ENCODE measurements at regions not wholly inside any gene's neighbourhood (a gene's known extent, or its start where the extent isn't known, plus 50 kb on each side); places are given as distances from the start of the nearest gene placed in this dataset.

- intact Hi-C loops (cut with DNase I; ENCODE audit: low total_unique reads) (no loop called here), in situ Hi-C loops (cut with MboI; ENCODE audit: low sequenced_read_pairs in 4 of 4) (no loop called here)
- Histone ChIP-seq H3K4me1 (no peaks in the 10 kb centered on the region), H3K4me3 (no peak overlapping the region), H3K9me3 (no peaks in the 10 kb centered on the region), H3K27ac (no peak overlapping the region), H3K36me3 (no peaks in the 10 kb centered on the region), H3K27me3 (no peaks in the 10 kb centered on the region)
- DNase-seq = no peak
- TF ChIP-seq CTCF (IDR thresholded peaks at IDR 0.05 in 4 of 5, conservative IDR thresholded peaks at IDR 0.05 in 1 of 5) = no peak
- no peak for TF ChIP-seq POLR2A (IDR thresholded peaks at IDR 0.05)
- no peak for ATAC-seq
Measured at GRCh38 chr4:53818104-53818503, 226.8 kb upstream of the LNX1 start.

- Histone ChIP-seq H3K4me1 (no peaks in the 10 kb centered on the region), H3K27me3 (no peaks in the 10 kb centered on the region), H3K36me3 (no peaks in the 10 kb centered on the region), H3K4me3 (no peak overlapping the region), H3K27ac (no peak overlapping the region), H3K9me3 (no peaks in the 10 kb centered on the region)
- in situ Hi-C loops (cut with MboI; ENCODE audit: low sequenced_read_pairs in 4 of 4) (no loop called here), intact Hi-C loops (cut with DNase I; ENCODE audit: low total_unique reads) (no loop called here)
- ATAC-seq (no peak), DNase-seq (no peak)
- TF ChIP-seq CTCF (IDR thresholded peaks at IDR 0.05 in 4 of 5, conservative IDR thresholded peaks at IDR 0.05 in 1 of 5) (no peak), POLR2A (IDR thresholded peaks at IDR 0.05) (no peak)
Measured at GRCh38 chr4:53816561-53816960, 225.3 kb upstream of the LNX1 start.

- H3K27me3 ChIP-seq = no peaks in the 10 kb centered on the region
- no peaks in the 10 kb centered on the region for H3K9me3 ChIP-seq
- no peak for ATAC-seq
- intact Hi-C loops (cut with DNase I; ENCODE audit: low total_unique reads) (no loop called here), in situ Hi-C loops (cut with MboI; ENCODE audit: low sequenced_read_pairs in 4 of 4) (no loop called here)
- no peak for DNase-seq
- H3K4me3 ChIP-seq = no peak overlapping the region
- no peaks in the 10 kb centered on the region for H3K4me1 ChIP-seq
- H3K27ac ChIP-seq = no peak overlapping the region
- no peaks in the 10 kb centered on the region for H3K36me3 ChIP-seq
- no peak for TF ChIP-seq CTCF (IDR thresholded peaks at IDR 0.05 in 4 of 5, conservative IDR thresholded peaks at IDR 0.05 in 1 of 5)
- TF ChIP-seq POLR2A (IDR thresholded peaks at IDR 0.05) = no peak
Measured at GRCh38 chr4:53815281-53815680, 224.0 kb upstream of the LNX1 start.

- intact Hi-C loops (cut with DNase I; ENCODE audit: low total_unique reads) (no loop called here), in situ Hi-C loops (cut with MboI; ENCODE audit: low sequenced_read_pairs in 4 of 4) (no loop called here)
- H3K4me1 ChIP-seq = no peaks in the 10 kb centered on the region
- DNase-seq = no peak
- no peak overlapping the region for H3K4me3 ChIP-seq
- no peak for ATAC-seq
- no peaks in the 10 kb centered on the region for H3K9me3 ChIP-seq
- TF ChIP-seq POLR2A (IDR thresholded peaks at IDR 0.05) = no peak
- no peak for TF ChIP-seq CTCF (IDR thresholded peaks at IDR 0.05 in 4 of 5, conservative IDR thresholded peaks at IDR 0.05 in 1 of 5)
- no peak overlapping the region for H3K27ac ChIP-seq
- no peaks in the 10 kb centered on the region for H3K36me3 ChIP-seq
- H3K27me3 ChIP-seq = no peaks in the 10 kb centered on the region
Measured at GRCh38 chr4:53813998-53814397, 222.7 kb upstream of the LNX1 start.

GRCh38 chr4:53810643-53811042 is 219.4 kb upstream of the LNX1 start:
- Histone ChIP-seq H3K4me3 (no peak overlapping the region), H3K4me1 (no peaks in the 10 kb centered on the region), H3K27ac (no peak overlapping the region), H3K27me3 (no peaks in the 10 kb centered on the region), H3K36me3 (no peaks in the 10 kb centered on the region), H3K9me3 (no peaks in the 10 kb centered on the region)
- no peak for TF ChIP-seq POLR2A (IDR thresholded peaks at IDR 0.05)
- TF ChIP-seq CTCF (IDR thresholded peaks at IDR 0.05 in 4 of 5, conservative IDR thresholded peaks at IDR 0.05 in 1 of 5) = no peak
- ATAC-seq = no peak
- intact Hi-C loops (cut with DNase I; ENCODE audit: low total_unique reads) = no loop called here
- DNase-seq = no peak
- in situ Hi-C loops (cut with MboI; ENCODE audit: low sequenced_read_pairs in 4 of 4) = no loop called here

Measured in gastrocnemius medialis (tissue), 4 donors.